Lower leg skin (tissue), 4 donors: ENCODE measurements at regions not wholly inside any gene's neighbourhood (a gene's known extent, or its start where the extent isn't known, plus 50 kb on each side); places are given as distances from the start of the nearest gene placed in this dataset.

Experiments
- DNase-seq, 2 donors: peaks; one replicate each; pipeline ENCODE4 v3.0.0-alpha.2; 2019; ENCODE audit warnings: low spot score in 2 of 2
- H3K4me3 ChIP-seq: fragments of 200-600 bp; sonication (generic); 2 replicates; pipeline ENCODE4 v1.5.1; 2017; ENCODE audit warnings: mild to moderate bottlenecking, low read depth; ENCODE audit not compliant: poor library complexity, severe bottlenecking
- POLR2A ChIP-seq, 2 donors: fragments of 450-650 bp; IDR thresholded peaks; one replicate each; pipeline ENCODE4 v1.6.1; 2016 to 2017; ENCODE audit warnings: antibody characterized with exemption in 2 of 2, mild to moderate bottlenecking in 1 of 2, moderate library complexity in 1 of 2
- WGBS, 2 donors: methylation state at CpG; one replicate each; pipeline ENCODE4 v1.1.5; 2018; 5-methylcytosine and 5-hydroxymethylcytosine counted together
- intact Hi-C: fragments of 100-400 bp; cut with DNase I; formaldehyde crosslinking; loops from one replicate; pipeline ENCODE4 v1.15.0; 2023; ENCODE audit warnings: low total_unique reads
- TF ChIP-seq, protein P1 (sequence below), 3 donors: fragments of 450-650 bp; IDR thresholded peaks; one replicate each; pipeline ENCODE4 v1.5.1; 2016; ENCODE audit warnings: antibody characterized with exemption in 3 of 3, mild to moderate bottlenecking in 3 of 3, moderate library complexity in 2 of 3

DNA sequence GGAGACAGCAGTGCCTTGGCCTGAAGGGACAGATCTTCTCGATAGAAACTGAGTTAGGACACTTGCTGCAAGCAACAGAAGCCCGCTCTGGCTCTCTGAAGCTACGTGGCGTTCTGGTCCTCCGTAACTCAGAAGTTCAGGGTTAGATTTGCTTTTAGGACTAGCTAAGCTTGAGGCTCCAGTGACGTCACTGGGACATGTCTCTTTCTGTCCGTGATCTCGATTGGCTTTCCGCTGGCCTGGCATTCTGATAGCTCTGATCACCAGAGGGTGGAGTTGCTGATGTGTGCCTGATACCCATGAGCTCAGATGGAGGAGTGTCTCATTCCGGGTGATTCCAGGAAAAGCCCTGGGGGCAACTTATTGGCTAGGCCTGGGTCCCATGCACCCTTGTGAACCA is 75.0 kb downstream of the GLI2 start:
- 87 to 93% methylated on average over 10 of the region's 10 CpGs for WGBS, 2 donors
- H3K4me3 ChIP-seq = no peak overlapping the region
- TF ChIP-seq POLR2A (IDR thresholded peaks at IDR 0.05) = no peak
- TF ChIP-seq, protein P1, sequence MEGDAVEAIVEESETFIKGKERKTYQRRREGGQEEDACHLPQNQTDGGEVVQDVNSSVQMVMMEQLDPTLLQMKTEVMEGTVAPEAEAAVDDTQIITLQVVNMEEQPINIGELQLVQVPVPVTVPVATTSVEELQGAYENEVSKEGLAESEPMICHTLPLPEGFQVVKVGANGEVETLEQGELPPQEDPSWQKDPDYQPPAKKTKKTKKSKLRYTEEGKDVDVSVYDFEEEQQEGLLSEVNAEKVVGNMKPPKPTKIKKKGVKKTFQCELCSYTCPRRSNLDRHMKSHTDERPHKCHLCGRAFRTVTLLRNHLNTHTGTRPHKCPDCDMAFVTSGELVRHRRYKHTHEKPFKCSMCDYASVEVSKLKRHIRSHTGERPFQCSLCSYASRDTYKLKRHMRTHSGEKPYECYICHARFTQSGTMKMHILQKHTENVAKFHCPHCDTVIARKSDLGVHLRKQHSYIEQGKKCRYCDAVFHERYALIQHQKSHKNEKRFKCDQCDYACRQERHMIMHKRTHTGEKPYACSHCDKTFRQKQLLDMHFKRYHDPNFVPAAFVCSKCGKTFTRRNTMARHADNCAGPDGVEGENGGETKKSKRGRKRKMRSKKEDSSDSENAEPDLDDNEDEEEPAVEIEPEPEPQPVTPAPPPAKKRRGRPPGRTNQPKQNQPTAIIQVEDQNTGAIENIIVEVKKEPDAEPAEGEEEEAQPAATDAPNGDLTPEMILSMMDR (IDR thresholded peaks at IDR 0.05) = no peak
- DNase-seq = no peak
- intact Hi-C loops = no loop called here

- WGBS, 2 donors = 90 to 95% methylated on average over 9 of the region's 9 CpGs
- H3K4me3 ChIP-seq = no peak overlapping the region
- intact Hi-C loops = no loop called here
- DNase-seq = no peak
- no peak for TF ChIP-seq POLR2A (IDR thresholded peaks at IDR 0.05)
- TF ChIP-seq, protein P1 (IDR thresholded peaks at IDR 0.05) = no peak
Measured at GRCh38 chr2:120812866-120813265, 77.2 kb downstream of the GLI2 start.

- WGBS, 2 donors = 94 to 95% methylated on average over 6 of the region's 6 CpGs
- intact Hi-C loops = no loop called here
- H3K4me3 ChIP-seq = no peak overlapping the region
- no peak for TF ChIP-seq POLR2A (IDR thresholded peaks at IDR 0.05)
- TF ChIP-seq, protein P1 (IDR thresholded peaks at IDR 0.05) = no peak
- DNase-seq = no peak
Measured at GRCh38 chr2:120814352-120814751, 78.7 kb downstream of the GLI2 start.

GRCh38 chr2:120815292-120815691 is 79.6 kb downstream of the GLI2 start:
- no peak for DNase-seq
- H3K4me3 ChIP-seq = no peak overlapping the region
- intact Hi-C loops = no loop called here
- WGBS, 2 donors = 85 to 90% methylated on average over 12 of the region's 12 CpGs
- TF ChIP-seq POLR2A (IDR thresholded peaks at IDR 0.05) = no peak
- TF ChIP-seq, protein P1 (IDR thresholded peaks at IDR 0.05) = no peak

GRCh38 chr2:120817136-120817955 is 81.7 kb downstream of the GLI2 start:
- no peak for TF ChIP-seq POLR2A (IDR thresholded peaks at IDR 0.05)
- TF ChIP-seq, protein P1 (IDR thresholded peaks at IDR 0.05) = no peak
- intact Hi-C loops = no loop called here
- H3K4me3 ChIP-seq = no peak overlapping the region
- no peak for DNase-seq
- 93% methylated on average over 25 of the region's 25 CpGs for WGBS, 2 donors

DNA sequence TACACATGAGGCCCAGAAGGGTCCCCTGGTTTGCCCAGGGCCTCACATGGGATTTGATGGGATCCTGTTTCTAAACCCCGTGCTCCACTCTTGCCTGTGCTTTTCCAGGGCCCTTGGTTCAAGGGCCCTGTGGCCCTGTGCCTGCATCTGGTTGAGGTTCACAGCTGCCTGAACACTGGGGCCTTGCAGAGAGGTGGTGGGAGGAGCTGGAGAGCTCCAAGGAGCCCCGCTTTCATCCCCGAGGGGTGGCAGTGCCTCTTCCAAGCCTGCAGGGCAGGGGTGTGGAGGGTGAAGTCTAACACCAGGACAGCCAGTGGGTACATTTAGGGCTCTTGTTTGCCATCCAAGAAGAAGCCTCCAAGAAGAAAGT is 82.3 kb downstream of the GLI2 start:
- no peak for TF ChIP-seq POLR2A (IDR thresholded peaks at IDR 0.05)
- TF ChIP-seq, protein P1 (IDR thresholded peaks at IDR 0.05) = no peak
- H3K4me3 ChIP-seq = no peak overlapping the region
- intact Hi-C loops = no loop called here
- DNase-seq = no peak
- 78 to 90% methylated on average over 3 of the region's 3 CpGs for WGBS, 2 donors
